ENCODE measurements at regions not wholly inside any gene's neighbourhood (a gene's known extent, or its start where the extent isn't known, plus 50 kb on each side); places are given as distances from the start of the nearest gene placed in this dataset.

- no peak for TF ChIP-seq ZBTB40 (IDR thresholded peaks at IDR 0.05)
- no peak for TF ChIP-seq ZBTB40 (CRISPR knock-in tag; IDR thresholded peaks at IDR 0.05)
- no peak for TF ChIP-seq ZNF512 (tag; IDR thresholded peaks at IDR 0.05)
- TF ChIP-seq TFE3 (CRISPR knock-in tag; IDR thresholded peaks at IDR 0.05): no peak
- 0 out of 4 replicates have a peak, but pooled peaks of 1 of the 2 experiments have one; percentile 78 for TF ChIP-seq ARNT (IDR thresholded peaks at IDR 0.05)
- TF ChIP-seq CTBP1 (IDR thresholded peaks at IDR 0.05; ENCODE audit: borderline replicate concordance): peak; percentile 60
- TF ChIP-seq LARP7 (IDR thresholded peaks at IDR 0.05): no peak
- no peak for TF ChIP-seq SREBF2 (CRISPR knock-in tag; IDR thresholded peaks at IDR 0.05)
- no peak for TF ChIP-seq FOXJ3 (CRISPR knock-in tag; IDR thresholded peaks at IDR 0.05)
- TF ChIP-seq PURB (CRISPR knock-in tag; IDR thresholded peaks at IDR 0.05; ENCODE audit: low read depth): no peak
- TF ChIP-seq RBFOX2 (IDR thresholded peaks at IDR 0.05; ENCODE audit: low read depth, low read length): no peak
- no peak for TF ChIP-seq ZBTB17 (CRISPR knock-in tag; IDR thresholded peaks at IDR 0.05)
- TF ChIP-seq RHOXF2B (CRISPR knock-in tag; conservative IDR thresholded peaks at IDR 0.05): no peak
- no peak for TF ChIP-seq FIP1L1 (IDR thresholded peaks at IDR 0.05; ENCODE audit: low read depth, low read length, poor library complexity, severe bottlenecking)
- no peak for TF ChIP-seq ILK (tag; IDR thresholded peaks at IDR 0.05; ENCODE audit: borderline replicate concordance, low read depth)
- TF ChIP-seq FOSL1 (tag; conservative IDR thresholded peaks at IDR 0.05): peak; percentile 94
- TF ChIP-seq ZNF79 (CRISPR knock-in tag; IDR thresholded peaks at IDR 0.05; ENCODE audit: low read depth): no peak
Measured at GRCh38 chr4:54588404-54588803, 69.4 kb upstream of the KIT start (continued).
